GM18502 (cell line): ENCODE measurements at regions not wholly inside any gene's neighbourhood (a gene's known extent, or its start where the extent isn't known, plus 50 kb on each side); places are given as distances from the start of the nearest gene placed in this dataset.

Experiments used
- ATAC-seq: cut with Tn5 transposase; IDR thresholded peaks from one replicate; pipeline ENCODE4 v1.9.1; 2021; ENCODE audit warnings: mild to moderate bottlenecking; ENCODE audit not compliant: unreplicated experiment, poor library complexity

DNA sequence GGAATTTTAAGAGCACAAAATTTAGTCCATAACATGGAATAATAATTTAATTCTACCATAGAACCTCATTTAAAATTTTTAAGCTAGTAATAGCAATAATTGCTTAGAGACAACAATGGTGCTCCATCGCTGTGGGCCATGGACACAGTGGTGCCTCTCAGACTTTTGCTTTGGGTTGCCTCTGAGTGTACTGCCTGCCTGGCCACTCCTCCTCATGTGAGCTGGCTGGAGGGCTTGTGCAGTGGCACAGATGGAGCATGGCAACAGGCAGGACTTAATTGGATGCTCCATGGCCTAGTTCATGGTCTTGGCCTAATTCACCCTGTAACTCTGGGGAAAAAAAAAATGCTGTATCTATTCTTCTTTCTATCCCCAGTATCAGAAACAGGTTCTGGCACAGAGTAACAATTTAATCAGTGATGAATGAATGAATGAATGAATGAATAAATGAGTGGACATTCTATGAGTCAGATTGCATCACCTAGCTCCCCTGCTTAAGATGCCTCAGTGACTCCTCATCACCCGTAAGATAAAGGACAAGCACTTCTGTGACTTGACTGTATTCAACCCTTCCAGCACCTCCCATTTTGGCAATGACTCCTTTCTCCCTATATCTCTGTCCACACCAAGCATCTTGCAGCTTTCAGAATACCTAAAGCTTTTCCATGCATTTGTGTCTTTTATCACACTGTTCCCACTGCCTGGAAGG, 211.8 kb upstream of the SLC14A2 start:
- no peak for ATAC-seq

GRCh38 chr18:45408218-45408617, 207.1 kb upstream of the SLC14A2 start:
- no peak for ATAC-seq

- no peak for ATAC-seq
Observed at GRCh38 chr18:45409971-45410370, 205.3 kb upstream of the SLC14A2 start.

- ATAC-seq = no peak
Observed at GRCh38 chr18:45412577-45412976, 202.7 kb upstream of the SLC14A2 start.

- no peak for ATAC-seq
Observed at GRCh38 chr18:45413180-45413836, 202.0 kb upstream of the SLC14A2 start.

DNA sequence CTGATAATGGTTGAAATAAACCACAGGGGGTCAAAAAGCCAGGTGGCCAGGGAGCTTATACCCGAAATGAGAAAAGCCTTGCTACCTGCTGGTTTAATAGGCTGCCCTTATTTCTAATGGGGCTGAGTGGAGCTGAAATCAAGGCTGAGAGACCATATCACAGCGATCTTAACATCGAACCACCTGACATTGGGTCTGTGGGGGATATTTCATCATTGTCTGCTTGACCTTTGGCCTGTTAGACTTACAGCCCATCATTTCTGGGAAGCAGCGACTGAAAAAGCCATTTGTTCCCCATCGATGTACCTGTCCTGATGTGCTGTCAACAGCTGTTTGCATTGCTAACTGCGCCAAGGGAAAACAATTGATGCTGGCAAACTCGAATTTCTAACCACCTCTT, 199.7 kb upstream of the SLC14A2 start:
- no peak for ATAC-seq

- ATAC-seq = no peak
Observed at GRCh38 chr18:45416168-45416567, 199.1 kb upstream of the SLC14A2 start.

DNA sequence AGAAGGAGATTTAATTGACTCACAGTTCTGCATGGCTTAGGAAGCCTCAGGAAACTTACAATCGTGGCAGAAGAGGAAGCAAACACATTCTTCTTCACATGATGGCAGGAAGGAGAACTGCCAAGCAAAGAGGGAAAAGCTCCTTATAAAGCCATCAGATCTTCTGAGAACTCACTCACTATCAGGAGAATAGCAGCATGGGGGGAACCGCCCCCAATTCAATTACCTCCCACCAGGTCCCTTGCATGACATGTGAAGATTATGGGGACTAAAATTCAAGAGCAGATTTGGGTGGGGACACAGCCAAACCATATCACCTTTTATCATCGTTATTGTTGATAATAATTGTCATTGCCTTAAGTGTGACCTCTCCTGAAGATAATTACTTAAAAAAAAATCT, 197.9 kb upstream of the SLC14A2 start:
- ATAC-seq = no peak

DNA sequence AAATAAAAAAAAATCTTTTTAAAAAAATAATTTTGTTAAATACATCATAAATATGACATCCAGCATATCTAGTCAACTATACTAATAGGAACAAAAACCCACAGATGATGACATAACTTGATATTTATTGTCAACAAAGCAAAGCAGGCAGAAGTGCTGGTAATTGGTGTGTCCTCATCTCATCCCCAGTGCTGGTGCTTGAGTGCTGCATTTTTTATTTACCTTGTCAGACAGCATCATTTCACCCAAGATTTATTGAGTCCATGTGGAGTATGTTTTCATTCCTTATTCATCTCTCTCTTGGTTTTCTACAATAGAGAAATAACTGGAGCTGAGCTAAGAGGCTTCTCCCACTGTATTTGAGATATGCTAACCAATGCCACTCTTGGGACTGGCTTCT, 191.6 kb upstream of the SLC14A2 start:
- ATAC-seq = no peak

DNA sequence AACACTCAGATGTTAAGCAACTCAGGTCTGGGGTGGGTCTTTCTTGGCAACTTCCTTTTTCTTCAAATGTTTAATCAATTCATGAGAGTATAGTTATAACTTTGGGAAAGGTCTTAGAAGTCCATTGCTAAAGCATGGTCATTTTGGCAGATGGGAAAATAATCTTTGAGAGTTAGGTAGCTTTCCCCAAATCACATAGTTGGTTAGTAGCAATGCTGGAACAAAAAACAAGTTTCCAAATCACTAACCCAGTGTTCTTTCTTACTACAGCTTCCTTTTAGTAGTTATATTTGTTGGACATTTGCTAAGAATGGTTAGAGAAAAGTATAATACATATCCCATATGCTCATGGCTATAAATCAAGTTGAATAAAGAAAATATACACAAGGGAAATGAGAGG, 185.2 kb upstream of the SLC14A2 start:
- no peak for ATAC-seq

DNA sequence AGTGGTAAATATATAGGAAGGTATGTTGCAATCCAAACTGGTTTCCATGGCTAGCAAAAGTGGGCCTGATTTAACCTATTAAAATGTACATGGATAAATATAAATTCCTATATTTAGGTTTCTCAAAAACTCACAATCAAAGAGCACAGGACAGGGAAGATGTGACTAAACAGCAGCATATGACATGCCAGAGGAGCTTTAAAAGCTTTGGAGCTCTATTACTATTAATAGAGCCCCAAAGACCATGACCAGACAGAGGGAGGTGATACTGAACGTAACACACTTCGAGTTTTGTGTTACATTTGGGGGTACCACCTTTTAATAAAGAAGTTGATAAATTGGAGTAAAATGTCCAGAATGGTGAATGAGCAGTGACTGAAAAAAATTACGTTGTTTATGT, 179.5 kb upstream of the SLC14A2 start:
- ATAC-seq = no peak

DNA sequence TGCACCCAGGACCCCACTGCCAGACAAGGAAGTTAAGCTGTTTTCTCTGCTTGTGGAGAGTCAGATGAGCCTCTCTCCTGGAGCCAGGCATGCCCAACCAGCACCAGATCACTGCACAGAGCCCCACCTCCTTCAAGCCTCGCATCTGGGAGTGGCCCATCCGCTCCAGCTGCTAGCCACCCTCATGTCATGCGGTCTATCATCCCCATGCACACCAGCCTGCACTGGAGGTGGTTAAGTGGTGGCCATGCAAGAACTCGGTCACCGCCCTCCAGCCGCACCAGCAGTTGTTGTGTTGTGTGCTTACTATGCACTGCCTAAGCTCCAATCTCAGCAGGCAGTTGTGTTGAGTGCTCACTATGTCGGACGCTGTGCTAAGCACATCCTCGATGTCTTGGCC, 177.9 kb upstream of the SLC14A2 start:
- ATAC-seq = no peak

- ATAC-seq = no peak
Observed at GRCh38 chr18:45439851-45440645, 175.2 kb upstream of the SLC14A2 start.

DNA sequence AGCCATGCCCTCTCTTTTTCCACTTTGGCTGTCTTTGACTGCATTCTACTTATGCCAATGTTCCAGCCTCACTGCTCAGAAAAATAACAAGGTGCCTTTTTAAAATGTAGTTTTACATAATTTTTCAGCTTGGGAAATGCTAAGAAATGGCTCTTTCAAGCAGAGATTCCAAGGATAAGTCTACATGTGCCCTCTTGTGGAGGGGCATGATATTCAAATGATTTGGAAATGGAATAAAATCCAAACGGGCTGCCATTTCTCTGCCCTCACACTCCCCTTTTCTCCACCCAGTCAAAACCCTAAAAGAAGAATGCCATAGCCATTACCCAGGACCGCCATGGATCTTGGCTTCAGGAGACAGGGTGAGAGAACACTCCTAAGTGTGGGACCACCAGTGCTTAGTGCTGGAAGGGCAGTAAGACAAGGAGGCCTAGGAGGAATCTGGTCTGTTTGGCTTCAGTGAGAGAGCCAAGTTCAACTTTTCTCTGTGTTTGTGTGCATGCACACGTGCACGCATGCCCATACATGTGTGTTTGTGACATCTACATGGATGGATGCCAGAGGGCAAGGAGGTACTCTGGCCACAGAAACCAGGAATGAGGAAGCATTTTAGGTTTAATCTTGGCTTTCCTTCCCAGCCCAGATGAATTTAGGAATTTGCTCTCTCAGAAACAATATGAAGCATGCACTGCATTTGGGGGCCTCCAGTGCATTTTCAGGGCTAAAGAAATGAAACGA, 174.0 kb upstream of the SLC14A2 start:
- no peak for ATAC-seq

DNA sequence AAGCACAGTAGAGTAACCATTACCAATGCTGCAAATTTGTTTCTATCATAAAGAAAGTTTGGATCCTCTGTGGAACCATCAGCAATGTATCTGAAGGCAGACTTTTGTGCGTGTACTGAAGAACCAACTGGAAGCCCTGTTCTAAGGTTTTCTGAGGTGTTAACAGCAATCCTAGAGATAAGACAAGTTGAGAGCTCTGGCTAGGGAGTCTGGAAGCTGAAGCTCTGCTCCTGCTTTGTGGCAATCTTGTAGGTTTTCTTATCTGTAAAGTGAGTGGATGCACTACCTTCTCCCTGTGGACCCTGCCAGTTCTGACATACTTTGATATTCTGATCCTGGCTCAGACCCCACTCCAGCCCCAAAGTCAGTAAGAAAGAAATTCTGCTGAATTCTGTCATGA, 171.2 kb upstream of the SLC14A2 start:
- ATAC-seq = no peak

DNA sequence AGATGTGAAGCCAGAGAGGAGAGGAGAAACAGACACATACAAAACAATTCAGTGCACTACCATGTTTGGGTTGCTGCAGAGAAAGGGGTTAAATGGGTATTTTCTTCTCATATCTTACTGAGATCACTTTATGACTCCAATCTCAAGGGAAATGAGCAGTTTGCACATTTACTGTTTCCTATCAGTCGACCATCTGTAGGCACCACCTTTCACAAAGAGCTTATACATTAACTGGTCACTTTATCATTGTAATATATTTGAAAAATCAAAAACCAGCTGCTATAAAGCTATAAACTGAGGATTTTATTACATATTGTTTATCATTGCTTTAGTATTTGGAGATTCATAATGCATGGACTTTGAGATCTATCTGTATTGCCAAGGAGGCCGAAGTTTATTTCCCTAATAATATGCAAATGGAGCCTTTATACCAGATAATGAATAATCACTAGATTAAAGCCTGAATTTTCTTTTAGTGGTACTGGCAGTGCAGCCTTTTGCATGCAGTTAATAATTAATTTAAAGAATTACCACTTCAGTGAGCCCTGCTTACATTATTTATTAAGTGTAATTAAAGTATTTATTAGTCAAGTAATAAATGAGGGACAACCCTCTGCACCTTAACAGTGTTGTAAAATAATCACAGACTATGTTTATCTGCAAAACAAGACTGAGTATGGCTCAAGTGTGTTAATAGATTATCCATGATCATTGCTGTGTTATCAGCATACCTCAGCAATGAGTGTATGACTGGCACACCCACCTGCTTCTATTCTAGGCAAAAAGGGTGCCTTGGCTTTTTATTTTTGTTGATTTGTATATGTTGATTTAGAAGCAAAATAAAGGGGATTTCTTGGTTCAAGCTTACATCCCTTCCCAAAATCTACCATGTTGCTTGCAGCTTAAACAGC, 167.7 kb upstream of the SLC14A2 start:
- ATAC-seq = no peak

- ATAC-seq = no peak
Observed at GRCh38 chr18:45448871-45449270, 166.4 kb upstream of the SLC14A2 start.

DNA sequence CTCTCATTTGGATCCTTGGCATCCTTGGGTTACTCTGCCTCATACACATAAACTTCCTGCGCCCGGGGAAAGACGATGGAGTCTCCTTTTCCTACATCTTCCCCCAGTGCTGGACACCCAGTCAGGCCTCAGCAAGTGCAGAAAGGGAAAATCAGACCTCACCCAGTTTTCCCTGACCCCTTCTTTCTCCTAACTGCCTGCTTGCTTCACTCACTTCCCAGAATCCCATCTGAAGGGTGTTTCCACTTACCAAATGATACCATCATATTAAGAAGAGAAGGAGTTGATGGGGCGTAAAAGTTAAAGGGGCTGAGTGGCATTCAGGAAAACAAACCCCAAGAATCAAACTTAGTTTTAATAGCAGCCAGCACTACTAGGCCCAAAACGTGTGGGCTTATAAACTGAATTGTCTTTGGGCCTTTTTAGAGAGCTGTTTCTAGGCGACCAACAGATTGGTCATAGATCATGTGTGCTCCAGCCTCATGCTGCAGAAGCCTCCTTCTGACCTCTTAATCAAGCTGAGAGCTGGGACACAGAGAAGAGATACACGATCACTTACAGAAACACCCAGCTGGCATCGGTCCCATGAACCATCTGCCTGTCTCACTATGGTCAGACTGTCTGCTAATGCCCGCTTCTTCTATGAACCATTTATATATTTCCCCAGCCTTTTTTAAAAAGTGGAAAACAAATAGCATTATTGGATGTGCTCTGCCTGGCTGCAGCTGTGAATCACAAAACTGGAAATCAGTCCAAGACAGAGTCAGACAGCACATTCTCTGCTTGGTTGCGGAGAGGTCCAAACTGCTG, 165.7 kb upstream of the SLC14A2 start:
- ATAC-seq = no peak
